Neural progenitor cell (in vitro differentiated cells): ENCODE measurements at regions not wholly inside any gene's neighbourhood (a gene's known extent, or its start where the extent isn't known, plus 50 kb on each side); places are given as distances from the start of the nearest gene placed in this dataset.

Source experiments
- DNase-seq: peaks from one replicate; pipeline ENCODE4 v3.0.0-alpha.2; 2016; ENCODE audit warnings: low spot score
- H2AFZ ChIP-seq: fragments of 200-600 bp; sonication (generic); replicated peaks from 2 replicates; pipeline ENCODE4 v1.6.1; 2016; ENCODE audit warnings: antibody characterized with exemption
- H3F3A ChIP-seq: fragments of 200-600 bp; sonication (generic); 2 replicates; pipeline ENCODE4 v1.6.1; 2016; ENCODE audit warnings: antibody characterized with exemption, low read depth
- H3K27ac ChIP-seq: fragments of 200-600 bp; sonication (generic); 2 replicates; pipeline ENCODE4 v1.5.1; 2016; ENCODE audit warnings: mild to moderate bottlenecking
- H3K27me3 ChIP-seq: fragments of 200-600 bp; sonication (generic); 2 replicates; pipeline ENCODE4 v1.6.1; 2016; ENCODE audit warnings: mild to moderate bottlenecking, moderate library complexity
- H3K36me3 ChIP-seq: fragments of 200-600 bp; sonication (generic); 2 replicates; pipeline ENCODE4 v1.5.1; 2016
- H3K4me1 ChIP-seq: fragments of 200-600 bp; sonication (generic); 2 replicates; pipeline ENCODE4 v1.6.1; 2016; ENCODE audit warnings: mixed run types
- H3K4me2 ChIP-seq: fragments of 200-600 bp; sonication (generic); 2 replicates; pipeline ENCODE4 v1.6.1; 2016
- H3K4me3 ChIP-seq: fragments of 200-600 bp; sonication (generic); 2 replicates; pipeline ENCODE4 v1.5.1; 2016
- H3K79me2 ChIP-seq: fragments of 200-600 bp; sonication (generic); 2 replicates; pipeline ENCODE4 v1.6.1; 2016; ENCODE audit warnings: low read depth
- H3K9ac ChIP-seq: fragments of 200-600 bp; sonication (generic); 2 replicates; pipeline ENCODE4 v1.6.1; 2016
- H3K9me3 ChIP-seq: fragments of 200-600 bp; sonication (generic); 2 replicates; pipeline ENCODE4 v1.5.1; 2016; ENCODE audit warnings: low read depth
- H4K20me1 ChIP-seq: fragments of 200-600 bp; sonication (generic); 2 replicates; pipeline ENCODE4 v1.6.1; 2016; ENCODE audit warnings: low read depth
- H3K27ac Mint-ChIP-seq: 3 replicates; pipeline ENCODE4 v1.8.0; 2021; ENCODE audit warnings: mixed read lengths
- H3K27me3 Mint-ChIP-seq: 2 replicates; pipeline ENCODE4 v1.8.0; 2022; ENCODE audit warnings: low read depth, mild to moderate bottlenecking, inconsistent platforms, moderate library complexity, mixed read lengths; ENCODE audit not compliant: insufficient read depth
- H3K36me3 Mint-ChIP-seq: 3 replicates; pipeline ENCODE4 v1.8.0; 2021; ENCODE audit warnings: mixed read lengths
- H3K4me1 Mint-ChIP-seq: 3 replicates; pipeline ENCODE4 v1.8.0; 2021; ENCODE audit warnings: mixed read lengths
- H3K4me3 Mint-ChIP-seq: 3 replicates; pipeline ENCODE4 v1.8.0; 2021; ENCODE audit warnings: mild to moderate bottlenecking, moderate library complexity, mixed read lengths
- H3K9me3 Mint-ChIP-seq: 3 replicates; pipeline ENCODE4 v1.8.0; 2020; ENCODE audit warnings: mixed read lengths
- CTCF ChIP-seq: fragments of 200-600 bp; sonication (generic); IDR thresholded peaks from 2 replicates; pipeline ENCODE4 v1.5.1; 2017; ENCODE audit warnings: antibody characterized with exemption, mild to moderate bottlenecking
- EZH2 ChIP-seq: fragments of 200-600 bp; sonication (generic); IDR thresholded peaks from 2 replicates; pipeline ENCODE4 v1.6.1; 2017; ENCODE audit warnings: antibody characterized with exemption, mild to moderate bottlenecking, moderate library complexity
- EZH2phosphoT487 ChIP-seq: fragments of 200-600 bp; sonication (generic); IDR thresholded peaks from 2 replicates; pipeline ENCODE4 v1.6.1; 2017; ENCODE audit warnings: antibody characterized with exemption

- Mint-ChIP-seq H3K9me3 (peaks cover 23% of the 10 kb centered on the region), H3K4me3 (no peak overlapping the region), H3K27me3 (no peaks in the 10 kb centered on the region), H3K36me3 (no peaks in the 10 kb centered on the region), H3K27ac (no peak overlapping the region), H3K4me1 (no peaks in the 10 kb centered on the region)
- Histone ChIP-seq H3K27ac (no peak overlapping the region), H2AFZ (no peak overlapping the region), H3K4me2 (no peak overlapping the region), H3K9ac (no peak overlapping the region), H3K4me3 (no peak overlapping the region), H3K27me3 (no peaks in the 10 kb centered on the region), H3F3A (no peaks in the 10 kb centered on the region), H4K20me1 (no peaks in the 10 kb centered on the region), H3K4me1 (no peaks in the 10 kb centered on the region), H3K36me3 (no peaks in the 10 kb centered on the region), H3K79me2 (no peaks in the 10 kb centered on the region), H3K9me3 (no peaks in the 10 kb centered on the region)
- no peak for DNase-seq
- TF ChIP-seq CTCF (no peak), EZH2 (no peak), EZH2phosphoT487 (no peak)
Measured at GRCh38 chr20:6524305-6524704, 243.2 kb upstream of the BMP2 start.

- no peak overlapping the region for H3K9ac ChIP-seq
- H3K79me2 ChIP-seq, result no peaks in the 10 kb centered on the region
- Mint-ChIP-seq H3K4me1 (peaks cover 5% of the 10 kb centered on the region), H3K4me3 (no peak overlapping the region), H3K36me3 (no peaks in the 10 kb centered on the region), H3K27me3 (no peaks in the 10 kb centered on the region), H3K9me3 (peaks cover 13% of the 10 kb centered on the region), H3K27ac (no peak overlapping the region)
- H3K36me3 ChIP-seq, result no peaks in the 10 kb centered on the region
- no peak overlapping the region for H3K4me3 ChIP-seq
- no peak for DNase-seq
- H2AFZ ChIP-seq, result no peak overlapping the region
- no peak overlapping the region for H3K27ac ChIP-seq
- H3K27me3 ChIP-seq, result no peaks in the 10 kb centered on the region
- H4K20me1 ChIP-seq, result no peaks in the 10 kb centered on the region
- no peaks in the 10 kb centered on the region for H3F3A ChIP-seq
- TF ChIP-seq EZH2phosphoT487, result no peak
- TF ChIP-seq EZH2, result no peak
- TF ChIP-seq CTCF, result no peak
- H3K9me3 ChIP-seq, result no peaks in the 10 kb centered on the region
- H3K4me2 ChIP-seq, result no peak overlapping the region
- H3K4me1 ChIP-seq, result no peaks in the 10 kb centered on the region
Measured at GRCh38 chr20:6519556-6519955, 247.9 kb upstream of the BMP2 start.

- H2AFZ ChIP-seq, result no peak overlapping the region
- Mint-ChIP-seq H3K9me3 (peaks cover 13% of the 10 kb centered on the region), H3K27me3 (no peaks in the 10 kb centered on the region), H3K4me3 (no peak overlapping the region), H3K27ac (no peak overlapping the region), H3K4me1 (peaks cover 5% of the 10 kb centered on the region), H3K36me3 (no peaks in the 10 kb centered on the region)
- H3K79me2 ChIP-seq, result no peaks in the 10 kb centered on the region
- no peaks in the 10 kb centered on the region for H3K36me3 ChIP-seq
- no peaks in the 10 kb centered on the region for H3K9me3 ChIP-seq
- H3K4me3 ChIP-seq, result no peak overlapping the region
- no peaks in the 10 kb centered on the region for H3K27me3 ChIP-seq
- TF ChIP-seq EZH2, result no peak
- TF ChIP-seq CTCF, result no peak
- no peak for TF ChIP-seq EZH2phosphoT487
- no peak overlapping the region for H3K27ac ChIP-seq
- no peak for DNase-seq
- no peak overlapping the region for H3K4me2 ChIP-seq
- no peaks in the 10 kb centered on the region for H3F3A ChIP-seq
- no peaks in the 10 kb centered on the region for H3K4me1 ChIP-seq
- no peaks in the 10 kb centered on the region for H4K20me1 ChIP-seq
- no peak overlapping the region for H3K9ac ChIP-seq
Measured at GRCh38 chr20:6515261-6515660, 252.2 kb upstream of the BMP2 start.

- H2AFZ ChIP-seq, result no peak overlapping the region
- TF ChIP-seq EZH2 (no peak), EZH2phosphoT487 (no peak), CTCF (no peak)
- no peaks in the 10 kb centered on the region for H3F3A ChIP-seq
- Mint-ChIP-seq H3K36me3 (no peaks in the 10 kb centered on the region), H3K4me3 (no peak overlapping the region), H3K27ac (no peak overlapping the region), H3K9me3 (peaks cover 19% of the 10 kb centered on the region), H3K27me3 (no peaks in the 10 kb centered on the region), H3K4me1 (peaks cover 5% of the 10 kb centered on the region)
- no peaks in the 10 kb centered on the region for H3K9me3 ChIP-seq
- H3K4me3 ChIP-seq, result no peak overlapping the region
- no peaks in the 10 kb centered on the region for H3K36me3 ChIP-seq
- H3K27me3 ChIP-seq, result no peaks in the 10 kb centered on the region
- no peaks in the 10 kb centered on the region for H4K20me1 ChIP-seq
- no peak for DNase-seq
- no peak overlapping the region for H3K9ac ChIP-seq
- H3K27ac ChIP-seq, result no peak overlapping the region
- no peaks in the 10 kb centered on the region for H3K79me2 ChIP-seq
- peaks cover 9% of the 10 kb centered on the region for H3K4me1 ChIP-seq
- no peak overlapping the region for H3K4me2 ChIP-seq
Measured at GRCh38 chr20:6513599-6513998, 253.9 kb upstream of the BMP2 start.
